SK-N-SH (cell line): ENCODE measurements at regions not wholly inside any gene's neighbourhood (a gene's known extent, or its start where the extent isn't known, plus 50 kb on each side); places are given as distances from the start of the nearest gene placed in this dataset.
"Not testable (repeated sequence)": the region's sequence is repeated elsewhere in the genome, so short reads cannot be mapped to it uniquely, and the experiment has no call there.

ENCODE experiments used
- CTCF ChIA-PET: fragments of 300-600, 350-600 bp; formaldehyde crosslinking; extraction: SDS; loops from one replicate; lab custom pipeline; 2021; lab: Yijun Ruan, JAX
- POLR2A ChIA-PET: fragments of 350-600 bp; sonication (Branson Sonifier 250); formaldehyde crosslinking; extraction: SDS; loops from one replicate; lab custom pipeline; 2020; ENCODE audit warnings: antibody characterized with exemption, inconsistent platforms; lab: Yijun Ruan, JAX
- DNase-seq: peaks from one replicate; pipeline ENCODE4 v3.0.0; 2012
- H2AFZ ChIP-seq: fragments of 200-600 bp; sonication (generic); 2 replicates; pipeline ENCODE4 v1.8.1; 2016; ENCODE audit warnings: antibody characterized with exemption, mild to moderate bottlenecking, low read depth
- H3F3A ChIP-seq: fragments of 200-600 bp; sonication (generic); replicated peaks from 2 replicates; pipeline ENCODE3; 2016; ENCODE audit warnings: antibody characterized with exemption, mild to moderate bottlenecking; ENCODE audit not compliant: insufficient read depth
- H3K27ac ChIP-seq, 2 experiments: fragments of 200-500 bp in 1 of 2; fragments of 200-600 bp in 1 of 2; sonication (Bioruptor generic) in 1 of 2; sonication (generic), shearing (Covaris generic) in 1 of 2; 2 replicates each; pipeline versions ENCODE4 v1.5.1 to v1.6.1; 2014 to 2016; ENCODE audit warnings: low read depth in 2 of 2, inconsistent platforms in 1 of 2, low read length in 1 of 2, mild to moderate bottlenecking in 1 of 2, mixed read lengths in 1 of 2
- H3K27me3 ChIP-seq: fragments of 200-600 bp; sonication (generic), shearing (Covaris generic); 2 replicates; pipeline ENCODE4 v1.6.1; 2016; ENCODE audit warnings: mixed run types; ENCODE audit not compliant: insufficient read depth
- H3K36me3 ChIP-seq, 2 experiments: fragments of 200-500 bp in 1 of 2; fragments of 200-600 bp in 1 of 2; sonication (Bioruptor generic) in 1 of 2; sonication (generic) in 1 of 2; replicated peaks in 1 of 2; 2 replicates each; pipeline versions ENCODE3 to v1.5.1; 2014 to 2016; ENCODE audit warnings: low read length in 1 of 2, mild to moderate bottlenecking in 1 of 2; ENCODE audit not compliant: insufficient read depth in 2 of 2, control insufficient read depth in 1 of 2
- H3K4me1 ChIP-seq, 2 experiments: fragments of 200-500 bp in 1 of 2; fragments of 200-600 bp in 1 of 2; sonication (Bioruptor generic) in 1 of 2; sonication (generic), shearing (Covaris generic) in 1 of 2; 2 replicates each; pipeline versions ENCODE4 v1.5.1 to v1.6.1; 2014 to 2016; ENCODE audit warnings: low read depth in 1 of 2, low read length in 1 of 2, mixed run types in 1 of 2; ENCODE audit not compliant: insufficient read depth in 2 of 2, control insufficient read depth in 1 of 2
- H3K4me2 ChIP-seq: fragments of 200-600 bp; sonication (generic), shearing (Covaris generic); 2 replicates; pipeline ENCODE4 v1.6.1; 2017; ENCODE audit warnings: mixed run types
- H3K4me3 ChIP-seq, 2 experiments: fragments of 200-500 bp in 1 of 2; fragments of 200-600 bp in 1 of 2; sonication (Bioruptor generic) in 1 of 2; sonication (generic), shearing (Covaris generic) in 1 of 2; 2 replicates each; pipeline versions ENCODE4 v1.5.1 to v1.8.1; 2014 to 2016; ENCODE audit warnings: low read depth in 2 of 2, inconsistent platforms in 1 of 2, low read length in 1 of 2, mild to moderate bottlenecking in 1 of 2, mixed read lengths in 1 of 2, moderate library complexity in 1 of 2
- H3K79me2 ChIP-seq: fragments of 200-600 bp; sonication (generic); 2 replicates; pipeline ENCODE4 v1.8.1; 2017; ENCODE audit warnings: mild to moderate bottlenecking; ENCODE audit not compliant: insufficient read depth
- H3K9ac ChIP-seq: fragments of 200-600 bp; sonication (generic); 2 replicates; pipeline ENCODE4 v1.6.1; 2017; ENCODE audit warnings: mixed run types
- H3K9me2 ChIP-seq: fragments of 200-600 bp; sonication (generic); 2 replicates; pipeline ENCODE4 v1.6.1; 2017; ENCODE audit warnings: mixed run types
- H3K9me3 ChIP-seq: fragments of 200-600 bp; sonication (generic); 2 replicates; pipeline ENCODE4 v1.6.1; 2017; ENCODE audit warnings: mixed run types, mild to moderate bottlenecking, moderate library complexity
- H4K20me1 ChIP-seq: fragments of 200-600 bp; sonication (generic); 2 replicates; pipeline ENCODE4 v1.6.1; 2017; ENCODE audit warnings: mild to moderate bottlenecking, mixed run types; ENCODE audit not compliant: insufficient read depth
- ELF1 ChIP-seq: IDR thresholded peaks from 2 replicates; pipeline ENCODE4 v1.4.0; 2012
- EZH2phosphoT487 ChIP-seq: fragments of 200-600 bp; sonication (generic); IDR thresholded peaks from 2 replicates; pipeline ENCODE4 v1.6.1; 2017; ENCODE audit warnings: low read depth, mixed run types, mild to moderate bottlenecking, antibody characterized with exemption, moderate library complexity, borderline replicate concordance
- FOXJ3 ChIP-seq: sonication (generic); formaldehyde crosslinking; IDR thresholded peaks from 2 replicates; pipeline ENCODE4 v1.5.1; 2020; ENCODE audit warnings: mild to moderate bottlenecking, missing genetic modification reagents
- GABPA ChIP-seq: IDR thresholded peaks from 2 replicates; pipeline ENCODE4 v1.4.0; 2012; ENCODE audit warnings: low read depth, mild to moderate bottlenecking
- MXI1 ChIP-seq: IDR thresholded peaks from 2 replicates; pipeline ENCODE4 v1.6.1; 2012; ENCODE audit warnings: mild to moderate bottlenecking, low read depth, low read length, improper control_type of control experiment
- NFIC ChIP-seq: IDR thresholded peaks from 2 replicates; pipeline ENCODE4 v1.4.0; 2012; ENCODE audit warnings: borderline replicate concordance
- PBX3 ChIP-seq: IDR thresholded peaks from 2 replicates; pipeline ENCODE4; 2012
- POLR2AphosphoS5 ChIP-seq: IDR thresholded peaks from 2 replicates; pipeline ENCODE4 v1.6.1; 2012; ENCODE audit warnings: low read depth, low read length
- RCOR1 ChIP-seq: fragments of 150-350 bp; IDR thresholded peaks from 2 replicates; pipeline ENCODE4 v1.6.1; 2017; ENCODE audit warnings: antibody characterized with exemption, low read length
- RFX5 ChIP-seq: IDR thresholded peaks from 2 replicates; pipeline ENCODE4 v1.6.1; 2012; ENCODE audit warnings: mild to moderate bottlenecking, improper control_type of control experiment, low read length
- SMC3 ChIP-seq: IDR thresholded peaks from 2 replicates; pipeline ENCODE4 v1.6.1; 2012; ENCODE audit warnings: low read depth, low read length, improper control_type of control experiment
- TAF1 ChIP-seq: IDR thresholded peaks from 2 replicates; pipeline ENCODE4 v1.6.1; 2012; ENCODE audit warnings: low read depth, mild to moderate bottlenecking, low read length, moderate library complexity, borderline replicate concordance
- USF1 ChIP-seq: IDR thresholded peaks from 2 replicates; pipeline ENCODE4 v1.4.0; 2012; ENCODE audit warnings: low read depth, borderline replicate concordance
- YY1 ChIP-seq: IDR thresholded peaks from 2 replicates; pipeline ENCODE4 v1.4.0; 2012; ENCODE audit warnings: low read depth, mild to moderate bottlenecking
- ZBTB33 ChIP-seq: IDR thresholded peaks from 2 replicates; pipeline ENCODE4 v1.4.0; 2012; ENCODE audit warnings: low read depth, borderline replicate concordance
- WGBS: methylation state at CpG from one replicate; pipeline ENCODE4 v1.1.6; 2017; ENCODE audit warnings: low lambda C conversion rate; 5-methylcytosine and 5-hydroxymethylcytosine counted together

GRCh38 chr20:30595698-30596097, 661.8 kb upstream of the DEFB115 start:
- H3K36me3 ChIP-seq = no peaks in the 10 kb centered on the region
- no peaks in the 10 kb centered on the region for H3K9me2 ChIP-seq
- CTCF ChIA-PET = no interaction called here
- H3K9ac ChIP-seq = no peak overlapping the region
- H3K4me1 ChIP-seq = peaks cover 0 to 3% of the 10 kb centered on the region in 2 experiments; a peak in 1 of 4 replicates
- H3K79me2 ChIP-seq = no peaks in the 10 kb centered on the region
- H3F3A ChIP-seq = no peaks in the 10 kb centered on the region
- no peaks in the 10 kb centered on the region for H3K9me3 ChIP-seq
- H3K4me3 ChIP-seq = no peak overlapping the region
- DNase-seq = no peak
- no peak for TF ChIP-seq TAF1
- TF ChIP-seq PBX3 = no peak
- TF ChIP-seq ELF1 = no peak
- TF ChIP-seq GABPA = no peak
- TF ChIP-seq RCOR1 = no peak
- TF ChIP-seq NFIC = no peak
- TF ChIP-seq SMC3 = no peak
- H4K20me1 ChIP-seq = no peaks in the 10 kb centered on the region
- WGBS = 49% methylated on average over 3 of the region's 3 CpGs
- H2AFZ ChIP-seq = no peak overlapping the region
- POLR2A ChIA-PET = no interaction called here
- H3K4me2 ChIP-seq = no peak overlapping the region
- H3K27ac ChIP-seq = no peak overlapping the region
- H3K27me3 ChIP-seq = no peaks in the 10 kb centered on the region

DNA sequence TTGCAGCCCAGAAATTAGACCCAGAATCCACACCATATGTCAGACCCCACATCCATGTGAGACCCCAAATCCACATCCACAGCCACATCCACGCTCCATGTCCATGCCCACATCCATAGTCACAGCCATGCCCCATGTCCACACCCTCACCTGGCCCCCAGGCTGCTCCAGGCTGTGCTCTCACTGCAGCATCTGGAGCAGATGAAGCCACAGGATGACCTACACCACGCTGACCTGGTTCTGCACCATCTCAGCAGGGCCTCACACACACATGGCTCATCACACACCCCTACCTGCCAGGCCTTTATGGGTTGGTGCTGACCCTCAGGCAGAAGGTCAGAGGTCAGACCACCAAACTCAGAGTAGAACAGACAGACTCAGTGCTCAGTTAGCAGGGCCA, 660.0 kb upstream of the DEFB115 start:
- H3K4me1 ChIP-seq, H3K27ac ChIP-seq, H3K27me3 ChIP-seq, DNase-seq, H3K9me3 ChIP-seq, H3K4me3 ChIP-seq, H2AFZ ChIP-seq, CTCF ChIA-PET, POLR2A ChIA-PET, H3K36me3 ChIP-seq, H4K20me1 ChIP-seq, H3K9me2 ChIP-seq, H3K4me2 ChIP-seq, H3F3A ChIP-seq, H3K9ac ChIP-seq, H3K79me2 ChIP-seq: not testable (repeated sequence)
- WGBS = 10% methylated on average over 2 of the region's 2 CpGs

- CTCF ChIA-PET = no interaction called here
- 0% methylated on average over 3 of the region's 5 CpGs for WGBS
- H3K9me3 ChIP-seq = no peaks in the 10 kb centered on the region
Measured at GRCh38 chr20:30598460-30599230, 658.8 kb upstream of the DEFB115 start.

More at GRCh38 chr20:30598460-30599230, 658.8 kb upstream of the DEFB115 start:
- no peaks in the 10 kb centered on the region for H3K27me3 ChIP-seq
- H3K36me3 ChIP-seq = no peaks in the 10 kb centered on the region
- H3K27ac ChIP-seq = no peak overlapping the region
- H3K9me2 ChIP-seq = no peaks in the 10 kb centered on the region
- H4K20me1 ChIP-seq = no peaks in the 10 kb centered on the region
- POLR2A ChIA-PET = no interaction called here
- H3K4me1 ChIP-seq = peaks cover 0 to 3% of the 10 kb centered on the region in 2 experiments; a peak in 1 of 4 replicates
- no peak for DNase-seq
- no peak overlapping the region for H2AFZ ChIP-seq
- H3K4me3 ChIP-seq = no peak overlapping the region
- TF ChIP-seq USF1 = no peak
- TF ChIP-seq POLR2AphosphoS5 = no peak
- no peak for TF ChIP-seq YY1
- TF ChIP-seq PBX3 = no peak
- no peak for TF ChIP-seq FOXJ3
- no peak for TF ChIP-seq EZH2phosphoT487
- TF ChIP-seq ZBTB33 = no peak
- TF ChIP-seq RFX5 = no peak
- no peak for TF ChIP-seq MXI1
- TF ChIP-seq RCOR1 = no peak
- H3F3A ChIP-seq = no peaks in the 10 kb centered on the region
- H3K9ac ChIP-seq = no peak overlapping the region
- no peaks in the 10 kb centered on the region for H3K79me2 ChIP-seq
- no peak overlapping the region for H3K4me2 ChIP-seq
